ENCODE measurements at regions not wholly inside any gene's neighbourhood (a gene's known extent, or its start where the extent isn't known, plus 50 kb on each side); places are given as distances from the start of the nearest gene placed in this dataset.

DNA sequence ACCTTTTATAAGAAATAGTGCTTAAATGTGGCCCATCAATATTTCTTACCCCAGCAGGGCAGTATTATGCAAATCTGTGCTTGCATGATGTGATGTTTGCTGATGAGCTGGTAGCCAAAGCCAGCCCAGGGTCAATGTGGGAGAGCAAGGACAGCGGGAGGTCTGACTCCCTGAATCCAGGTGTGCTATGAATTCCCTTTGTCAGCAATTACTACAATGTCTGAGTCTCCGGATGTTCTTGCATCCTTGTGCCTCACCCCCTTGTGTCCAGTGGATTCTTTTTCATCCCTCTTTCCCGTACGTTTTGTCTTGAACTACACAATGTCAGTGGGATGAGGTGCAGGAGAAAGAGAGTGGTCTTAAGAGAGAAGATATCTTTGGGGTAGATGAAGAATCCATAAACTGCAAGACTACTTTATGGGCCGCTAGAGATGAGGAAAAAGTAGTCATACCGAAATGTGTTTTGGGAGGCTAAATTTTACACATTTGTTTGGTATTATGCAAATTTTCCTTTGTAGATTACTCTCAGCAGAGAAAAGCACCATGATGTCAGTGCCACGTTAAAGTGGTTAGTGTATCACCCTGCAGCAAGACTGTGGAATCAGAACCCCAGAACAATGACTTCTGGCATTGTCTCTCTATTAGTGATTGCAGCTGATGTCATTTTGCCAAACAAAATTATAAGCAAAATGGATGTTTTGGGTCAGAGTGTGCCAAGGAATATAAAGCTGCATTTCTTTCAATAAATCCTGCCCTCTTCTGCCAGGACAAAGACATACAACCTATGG lies 53.5 kb upstream of the TSHZ3 start:
- DNase-seq (ENCODE audit: low spot score) = no peak
- ChIA-PET POLR2A (ENCODE audit: low non-redundant PET) (no interaction called here), CTCF (no interaction called here)
- H3K27ac ChIP-seq = no peak overlapping the region
- TF ChIP-seq, protein P1, sequence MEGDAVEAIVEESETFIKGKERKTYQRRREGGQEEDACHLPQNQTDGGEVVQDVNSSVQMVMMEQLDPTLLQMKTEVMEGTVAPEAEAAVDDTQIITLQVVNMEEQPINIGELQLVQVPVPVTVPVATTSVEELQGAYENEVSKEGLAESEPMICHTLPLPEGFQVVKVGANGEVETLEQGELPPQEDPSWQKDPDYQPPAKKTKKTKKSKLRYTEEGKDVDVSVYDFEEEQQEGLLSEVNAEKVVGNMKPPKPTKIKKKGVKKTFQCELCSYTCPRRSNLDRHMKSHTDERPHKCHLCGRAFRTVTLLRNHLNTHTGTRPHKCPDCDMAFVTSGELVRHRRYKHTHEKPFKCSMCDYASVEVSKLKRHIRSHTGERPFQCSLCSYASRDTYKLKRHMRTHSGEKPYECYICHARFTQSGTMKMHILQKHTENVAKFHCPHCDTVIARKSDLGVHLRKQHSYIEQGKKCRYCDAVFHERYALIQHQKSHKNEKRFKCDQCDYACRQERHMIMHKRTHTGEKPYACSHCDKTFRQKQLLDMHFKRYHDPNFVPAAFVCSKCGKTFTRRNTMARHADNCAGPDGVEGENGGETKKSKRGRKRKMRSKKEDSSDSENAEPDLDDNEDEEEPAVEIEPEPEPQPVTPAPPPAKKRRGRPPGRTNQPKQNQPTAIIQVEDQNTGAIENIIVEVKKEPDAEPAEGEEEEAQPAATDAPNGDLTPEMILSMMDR (conservative IDR thresholded peaks at IDR 0.05; ENCODE audit: low read depth) = no peak

DNA sequence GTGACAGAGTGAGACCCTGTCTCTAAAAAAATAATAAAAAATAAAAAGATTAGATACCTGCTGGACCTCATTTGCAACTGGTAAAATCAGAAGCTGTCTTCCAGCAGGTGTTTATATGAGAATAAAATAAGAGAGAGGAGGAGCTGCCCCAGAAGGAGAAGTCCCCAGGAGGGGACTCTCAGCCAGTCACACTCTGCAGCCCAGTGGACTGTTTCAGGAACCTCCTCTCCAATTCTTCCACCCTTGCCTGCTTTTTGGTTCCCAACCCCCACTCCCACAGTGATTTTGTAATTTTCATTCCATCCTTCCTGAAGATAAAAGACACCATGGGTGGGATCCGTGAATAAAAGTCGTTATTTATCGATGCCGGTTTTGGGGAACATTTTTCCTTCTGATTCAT lies 56.9 kb upstream of the TSHZ3 start:
- TF ChIP-seq, protein P1 (conservative IDR thresholded peaks at IDR 0.05; ENCODE audit: low read depth) = no peak
- ChIA-PET POLR2A (ENCODE audit: low non-redundant PET) (no interaction called here), CTCF (no interaction called here)
- DNase-seq (ENCODE audit: low spot score) = no peak
- no peak overlapping the region for H3K27ac ChIP-seq

DNA sequence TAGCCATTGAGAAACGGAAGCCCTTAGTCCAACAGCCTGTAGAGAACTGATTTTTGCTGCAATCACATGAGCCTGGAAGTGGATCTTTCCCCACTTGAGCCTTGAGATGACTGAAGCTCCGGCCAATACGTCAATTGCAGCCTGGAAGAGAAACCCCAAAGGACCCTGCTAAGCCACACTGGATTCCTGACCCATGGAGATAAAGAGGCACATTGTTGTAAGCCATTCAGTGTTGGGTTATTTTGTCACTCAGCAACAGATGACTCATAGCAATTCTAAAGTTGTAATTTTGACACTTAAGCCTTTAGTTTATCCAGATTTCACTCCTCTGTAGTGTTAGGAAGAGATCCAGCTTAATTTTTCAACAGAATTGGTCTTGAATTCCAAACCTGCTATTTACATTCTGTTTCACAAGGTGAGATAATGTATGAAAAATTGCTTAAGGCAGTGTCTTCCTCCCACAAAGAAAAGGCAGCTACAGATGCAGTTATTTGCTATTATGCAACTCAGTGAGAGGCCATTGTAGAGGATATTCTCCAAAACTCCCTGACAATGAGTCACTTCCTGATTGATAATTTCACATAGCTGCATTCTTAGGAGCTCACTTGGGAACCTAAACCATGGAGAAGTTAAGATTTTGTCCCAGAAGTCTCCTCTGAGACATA lies 59.4 kb upstream of the TSHZ3 start:
- POLR2A ChIA-PET (ENCODE audit: low non-redundant PET) = no interaction called here
- peak; percentile 67 for DNase-seq (ENCODE audit: low spot score)

DNA sequence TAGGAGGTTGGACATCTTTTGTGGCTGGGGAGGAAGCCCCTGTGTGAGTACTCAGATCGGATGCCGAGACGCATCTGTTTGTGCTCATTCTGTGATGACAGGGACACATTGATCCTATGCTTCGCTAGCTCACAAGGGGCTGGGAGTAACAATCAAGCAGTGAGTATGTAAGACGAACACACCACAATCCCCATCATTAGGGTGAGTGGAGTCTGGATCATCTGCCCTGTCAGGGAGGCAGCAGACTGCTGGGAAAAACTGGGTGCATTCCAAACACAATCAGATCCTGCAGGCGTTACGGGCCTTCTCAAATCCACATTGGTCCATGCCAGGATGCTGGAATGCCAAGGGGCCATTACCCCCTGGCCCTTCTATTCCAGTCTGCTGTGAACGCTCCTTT lies 64.1 kb upstream of the TSHZ3 start:
- ChIA-PET CTCF (interaction anchor here (0.7 kb wide), 1 partner anchor 10 kb away, joined by 3 read pairs; no protein-coding TSS in a partner anchor), POLR2A (ENCODE audit: low non-redundant PET) (no interaction called here)
- no peak overlapping the region for H3K27ac ChIP-seq
- TF ChIP-seq, protein P1 (conservative IDR thresholded peaks at IDR 0.05; ENCODE audit: low read depth) = no peak
- no peak for DNase-seq (ENCODE audit: low spot score)

More for the DNA sequence above, 59.4 kb upstream of the TSHZ3 start:
- peak overlapping the region; percentile 41; the same call in 1 of the 2 replicates for H3K27ac ChIP-seq
- CTCF ChIA-PET = interaction anchor here (0.7 kb wide), 1 partner anchor 37 kb away, joined by 3 read pairs; no protein-coding TSS in a partner anchor
- TF ChIP-seq, protein P1 (conservative IDR thresholded peaks at IDR 0.05; ENCODE audit: low read depth) = no peak

DNA sequence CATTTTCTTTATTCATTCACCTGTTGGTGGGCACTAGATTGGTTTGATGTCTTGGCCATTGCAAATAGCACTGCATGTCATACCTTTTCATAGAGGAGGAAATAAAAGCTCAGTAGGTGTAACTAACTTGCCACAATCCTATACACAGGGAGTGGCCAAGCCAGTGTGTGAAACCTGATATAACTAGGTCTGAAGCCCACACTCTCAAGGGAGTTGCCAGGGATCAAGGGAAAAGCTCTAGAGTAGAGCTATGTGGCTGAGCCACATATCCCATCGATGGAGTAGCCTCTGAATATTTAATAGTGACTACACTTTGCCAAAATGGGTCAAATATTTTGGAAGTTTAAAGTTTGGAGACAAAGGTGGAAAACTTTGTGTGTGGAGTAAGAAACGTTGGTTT lies 66.1 kb upstream of the TSHZ3 start:
- POLR2A ChIA-PET (ENCODE audit: low non-redundant PET) = no interaction called here
- no peak for DNase-seq (ENCODE audit: low spot score)
- H3K27ac ChIP-seq = no peak overlapping the region
- TF ChIP-seq, protein P1 (conservative IDR thresholded peaks at IDR 0.05; ENCODE audit: low read depth) = no peak
- CTCF ChIA-PET = no interaction called here

DNA sequence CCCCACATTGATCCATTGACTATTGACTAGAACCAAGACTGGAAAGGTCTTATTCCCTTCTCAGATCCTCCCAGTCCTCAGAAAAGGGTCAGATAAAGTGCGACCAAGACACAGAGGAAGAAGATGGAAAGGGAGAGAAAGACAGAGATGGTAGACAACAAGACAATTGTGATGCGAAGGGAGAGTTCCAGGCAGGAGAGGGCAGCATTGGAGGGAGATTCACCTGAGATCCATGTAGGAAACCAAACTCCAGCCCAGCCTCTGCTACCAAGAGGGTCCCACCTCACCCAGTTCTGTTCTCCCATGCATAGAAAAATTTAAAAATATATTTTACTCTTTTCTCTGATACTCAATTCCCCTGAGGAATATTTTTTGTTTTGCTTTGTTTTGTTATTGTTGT lies 67.3 kb upstream of the TSHZ3 start:
- no peak for DNase-seq (ENCODE audit: low spot score)
- POLR2A ChIA-PET (ENCODE audit: low non-redundant PET) = no interaction called here
- TF ChIP-seq, protein P1 (conservative IDR thresholded peaks at IDR 0.05; ENCODE audit: low read depth) = no peak
- no peak overlapping the region for H3K27ac ChIP-seq
- CTCF ChIA-PET = no interaction called here
